ENCODE measurements at regions not wholly inside any gene's neighbourhood (a gene's known extent, or its start where the extent isn't known, plus 50 kb on each side); places are given as distances from the start of the nearest gene placed in this dataset.

GRCh38 chr5:146940295-146940694, 61.7 kb upstream of the PPP2R2B start:
- no peak for DNase-seq

GRCh38 chr5:146944019-146944418, 65.5 kb upstream of the PPP2R2B start:
- DNase-seq = no peak

- no peak for DNase-seq
These were observed 66.4 kb upstream of the PPP2R2B start for GRCh38 chr5:146944764-146945616.

DNA sequence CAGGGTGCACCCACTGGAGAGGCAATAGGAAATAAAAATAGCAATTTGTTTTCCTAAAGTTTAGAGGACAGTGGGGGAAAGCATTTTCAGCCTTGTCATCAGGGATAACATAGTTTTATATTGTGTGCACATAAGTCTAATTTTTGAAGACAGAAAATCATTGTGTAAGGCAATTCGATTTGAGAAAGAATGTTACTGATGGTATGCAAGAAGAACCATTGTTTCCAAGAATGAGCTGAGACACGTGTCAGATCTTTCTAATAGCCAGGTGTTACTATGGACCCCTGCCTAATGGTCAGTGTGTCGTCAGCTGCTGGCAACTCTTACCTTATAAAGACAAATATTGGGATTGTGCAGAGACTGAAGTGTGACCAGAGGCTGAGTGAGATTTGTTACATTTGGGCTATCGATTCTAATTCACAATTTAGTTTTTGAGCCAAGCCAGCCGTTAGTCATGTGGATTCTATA, 67.1 kb upstream of the PPP2R2B start:
- DNase-seq = no peak

- peak; percentile 63 for DNase-seq
These were observed 68.8 kb upstream of the PPP2R2B start for GRCh38 chr5:146947181-146947941.

DNA sequence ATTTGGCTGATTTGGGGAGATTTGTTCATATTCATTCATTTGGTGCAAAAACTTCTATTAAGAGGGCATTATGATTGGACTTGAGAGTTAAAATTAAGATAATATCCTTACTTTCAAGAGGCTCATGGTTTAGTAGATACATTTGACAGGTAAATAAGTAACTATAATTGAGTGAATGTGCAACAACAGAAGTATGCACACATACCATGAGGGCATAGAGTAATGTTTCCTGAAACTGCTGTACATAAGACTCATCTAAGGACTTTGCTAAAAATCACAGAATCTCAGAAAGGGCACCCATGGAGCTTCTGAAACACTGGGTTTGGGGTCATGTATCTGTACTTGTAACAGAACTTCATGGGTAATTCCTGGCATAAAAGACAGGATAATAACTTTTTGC, 70.1 kb upstream of the PPP2R2B start:
- DNase-seq = no peak

DNA sequence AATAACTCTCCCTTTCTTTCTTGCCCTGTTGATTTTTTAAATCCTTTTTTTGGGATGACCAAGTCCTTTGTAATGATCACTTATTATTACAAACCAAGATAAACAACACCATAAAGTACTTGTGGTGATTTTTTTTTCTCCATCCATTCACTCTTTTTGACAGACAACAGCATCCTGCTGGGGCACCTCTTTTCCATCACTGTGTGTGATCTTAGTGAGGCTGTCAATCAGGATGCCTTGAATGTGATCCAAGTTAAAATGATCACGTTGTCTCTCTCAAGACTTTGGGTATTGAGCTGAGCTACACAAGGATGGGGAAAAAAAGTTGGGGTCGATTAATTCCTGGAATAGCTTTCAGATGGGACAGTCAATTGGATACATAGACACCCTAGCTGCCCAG, 73.6 kb upstream of the PPP2R2B start:
- no peak for DNase-seq

DNA sequence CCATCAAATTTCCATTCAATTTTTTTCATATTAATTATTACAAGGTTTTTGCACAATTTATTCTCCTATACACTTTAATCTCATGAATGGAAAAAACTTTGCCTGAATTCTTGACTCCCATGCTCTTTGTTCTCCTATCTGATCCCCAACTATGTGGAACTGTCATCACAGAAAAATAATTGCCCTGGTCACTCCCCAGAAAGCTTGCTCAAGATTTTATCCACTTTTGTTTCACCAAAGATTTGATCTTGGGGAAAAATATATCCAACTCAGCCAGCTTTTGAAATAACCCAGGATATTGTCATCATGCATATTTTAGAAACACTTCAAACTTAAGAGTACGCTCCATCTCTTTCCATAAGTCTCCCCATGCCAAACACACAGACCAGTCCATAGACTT, 77.7 kb upstream of the PPP2R2B start:
- no peak for DNase-seq

GRCh38 chr5:146959360-146959759, 80.8 kb upstream of the PPP2R2B start:
- DNase-seq = no peak

- peak; percentile 31 for DNase-seq
These were observed 84.3 kb upstream of the PPP2R2B start for GRCh38 chr5:146962801-146963355.

- DNase-seq = peak; percentile 50
These were observed 87.5 kb upstream of the PPP2R2B start for GRCh38 chr5:146965761-146966659.

GRCh38 chr5:146967646-146968045, 89.1 kb upstream of the PPP2R2B start:
- no peak for DNase-seq

DNA sequence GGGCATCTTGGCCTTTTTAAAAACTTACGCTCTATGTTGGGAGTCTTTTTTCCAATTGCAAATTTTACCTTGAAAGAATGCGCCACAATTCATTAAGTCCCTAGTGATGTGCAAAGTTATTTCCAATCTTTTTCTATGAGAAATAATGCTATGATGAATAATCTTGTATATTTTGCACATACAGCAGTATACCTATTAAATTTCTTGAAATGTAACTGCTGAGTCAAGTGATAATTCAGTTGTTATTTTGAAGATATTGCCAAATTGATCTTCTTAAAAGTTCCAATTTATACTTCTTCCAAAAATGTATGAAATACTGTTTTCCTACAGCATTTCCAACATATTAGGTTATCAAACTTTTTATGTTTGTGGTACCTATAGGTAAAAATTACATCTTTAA, 92.8 kb upstream of the PPP2R2B start:
- DNase-seq = no peak

- no peak for DNase-seq
These were observed 107.9 kb upstream of the PPP2R2B start for GRCh38 chr5:146986469-146986868.

DNA sequence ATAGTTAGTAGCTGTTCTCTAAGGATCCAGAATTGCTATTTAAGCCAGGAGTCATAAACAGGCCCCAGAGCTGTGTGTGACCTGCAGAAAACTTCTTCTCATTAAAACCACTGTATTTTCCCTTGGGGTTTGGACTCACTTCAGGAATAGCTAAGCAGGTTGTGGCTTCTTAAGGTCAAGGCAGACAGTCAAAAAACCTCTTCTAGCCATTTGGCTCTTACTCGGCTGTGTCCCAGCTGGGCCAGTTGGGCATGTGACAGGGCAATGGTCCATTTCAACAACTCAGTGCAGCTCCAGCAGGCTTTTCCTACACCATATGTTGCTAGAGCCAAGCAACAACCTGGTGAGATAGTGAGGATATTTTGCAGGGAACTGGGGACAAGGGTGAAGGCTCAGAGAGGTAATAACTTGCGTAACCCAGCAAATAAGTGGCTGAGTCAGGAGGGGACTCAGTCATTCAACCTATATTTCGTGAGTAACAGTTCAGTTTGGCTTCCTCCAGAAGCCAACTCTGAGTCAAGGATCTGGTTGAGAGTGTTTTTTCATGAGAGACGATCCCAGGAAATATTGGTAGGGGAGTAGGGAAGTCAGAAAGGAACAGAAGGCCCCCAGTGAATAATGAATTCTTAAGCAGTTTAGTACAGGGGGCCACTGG, 115.4 kb upstream of the PPP2R2B start:
- no peak for DNase-seq

DNA sequence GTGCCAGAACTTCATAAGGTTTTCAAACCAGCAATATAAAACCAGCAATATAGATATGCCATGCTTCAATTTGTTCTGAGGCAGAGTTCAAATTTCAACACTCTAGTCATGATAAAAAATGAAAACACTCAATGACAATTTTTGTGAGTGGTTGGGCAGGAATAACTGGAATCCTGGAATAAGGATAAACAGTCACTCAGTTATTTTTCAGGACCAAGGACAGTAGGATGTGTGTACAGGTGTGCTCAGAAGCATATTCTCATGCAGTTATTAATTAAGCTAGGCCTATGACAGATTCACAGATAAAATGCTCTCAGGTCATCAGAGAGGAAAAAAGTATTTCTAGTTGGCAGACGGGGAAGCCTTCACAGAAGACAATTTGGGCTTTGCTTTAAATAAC, 117.3 kb upstream of the PPP2R2B start:
- DNase-seq = no peak

DNA sequence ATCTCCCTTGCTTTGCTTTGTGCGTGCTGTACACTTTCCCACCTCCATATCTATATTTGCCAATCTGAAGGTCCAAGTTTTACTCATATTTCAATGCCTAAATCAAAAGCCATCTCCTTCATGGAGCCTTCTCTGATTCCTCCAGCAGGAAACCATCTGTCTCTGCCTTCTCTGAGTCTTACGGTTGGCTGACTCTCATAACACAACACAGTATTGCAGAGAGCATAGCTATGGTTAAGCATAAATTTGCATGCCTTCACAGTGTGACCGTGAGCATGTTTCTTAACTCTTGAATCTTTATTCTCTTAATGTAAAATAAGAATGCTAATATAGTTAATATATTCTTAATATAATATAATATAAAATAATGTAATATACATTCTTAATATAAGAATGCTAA, 136.8 kb upstream of the PPP2R2B start:
- no peak for DNase-seq

GRCh38 chr5:147017191-147017590, 138.6 kb upstream of the PPP2R2B start:
- no peak for DNase-seq

DNA sequence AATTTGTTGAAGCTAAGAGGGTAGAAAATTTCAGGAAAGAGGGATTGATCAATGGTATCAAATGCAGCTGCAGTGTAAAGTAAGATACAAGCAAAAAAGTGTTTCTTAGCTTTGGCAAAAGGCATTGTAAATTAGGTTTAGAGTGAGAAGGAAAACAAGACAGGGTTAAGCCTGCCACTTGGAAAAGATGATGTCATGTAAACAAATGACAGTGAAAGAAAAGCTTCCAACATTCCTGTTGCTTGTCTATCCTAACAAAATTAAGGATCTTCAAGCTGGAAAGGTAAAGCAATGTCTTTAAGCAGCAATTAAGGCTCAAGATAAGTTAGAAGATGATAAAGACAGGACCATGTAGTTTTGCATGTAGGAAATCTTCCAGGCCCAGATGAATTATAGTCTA, 139.1 kb upstream of the PPP2R2B start:
- no peak for DNase-seq

GRCh38 chr5:147018812-147019211, 140.3 kb upstream of the PPP2R2B start:
- DNase-seq = no peak

DNA sequence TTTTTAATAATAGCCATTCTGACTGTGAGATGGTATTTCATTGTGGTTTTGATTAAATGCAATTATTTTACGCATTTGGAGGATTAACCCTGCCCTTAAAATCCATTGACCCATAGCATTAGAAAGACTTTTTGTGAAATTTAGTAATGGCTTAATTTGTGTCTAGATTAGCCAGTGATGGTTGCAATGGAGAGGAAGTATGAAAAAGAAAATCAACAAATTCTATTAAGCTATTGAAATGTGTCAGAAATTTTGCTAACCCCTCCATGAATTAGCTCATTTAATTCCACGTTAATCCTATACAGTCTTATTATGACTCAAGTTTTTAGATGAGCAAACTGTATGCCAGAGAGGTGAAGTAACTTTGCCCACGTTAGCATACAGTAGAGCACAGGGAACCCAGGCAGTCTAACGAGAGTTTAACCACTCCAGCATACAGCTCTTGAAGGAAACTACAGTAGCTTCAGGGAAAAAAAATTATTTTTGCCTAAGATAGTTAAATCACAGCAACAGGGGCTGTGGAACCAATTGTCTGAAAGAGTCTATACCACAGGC, 158.2 kb upstream of the PPP2R2B start:
- DNase-seq = no peak

Data from MV-4-11 (cell line).